MV-4-11 (cell line): ENCODE measurements at regions not wholly inside any gene's neighbourhood (a gene's known extent, or its start where the extent isn't known, plus 50 kb on each side); places are given as distances from the start of the nearest gene placed in this dataset.

ENCODE experiments used
- DNase-seq: peaks from one replicate; lab custom pipeline; 2025; lab: John Stamatoyannopoulos, UW

DNA sequence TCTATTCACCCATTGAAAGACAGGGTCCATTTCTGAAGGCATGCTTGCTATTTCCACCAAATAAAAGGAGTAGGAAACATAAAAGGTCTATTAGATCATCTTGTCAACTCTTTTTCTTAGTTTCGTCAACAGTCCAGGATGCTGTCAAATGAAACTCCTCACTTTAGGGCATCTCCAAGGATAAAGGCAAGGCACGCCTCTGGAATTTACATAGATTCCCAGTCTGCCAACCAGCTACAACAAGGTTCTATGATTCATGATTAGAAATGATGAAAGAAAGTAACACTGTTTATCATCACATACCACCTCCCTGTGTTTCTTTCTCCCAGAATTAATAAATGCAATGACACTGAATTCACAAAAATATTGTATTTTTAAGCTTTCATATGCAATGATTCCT is 636.3 kb downstream of the LTN1 start:
- no peak for DNase-seq

- peak; percentile 63 for DNase-seq
These were observed 646.7 kb downstream of the LTN1 start for GRCh38 chr21:28345934-28346333.

DNA sequence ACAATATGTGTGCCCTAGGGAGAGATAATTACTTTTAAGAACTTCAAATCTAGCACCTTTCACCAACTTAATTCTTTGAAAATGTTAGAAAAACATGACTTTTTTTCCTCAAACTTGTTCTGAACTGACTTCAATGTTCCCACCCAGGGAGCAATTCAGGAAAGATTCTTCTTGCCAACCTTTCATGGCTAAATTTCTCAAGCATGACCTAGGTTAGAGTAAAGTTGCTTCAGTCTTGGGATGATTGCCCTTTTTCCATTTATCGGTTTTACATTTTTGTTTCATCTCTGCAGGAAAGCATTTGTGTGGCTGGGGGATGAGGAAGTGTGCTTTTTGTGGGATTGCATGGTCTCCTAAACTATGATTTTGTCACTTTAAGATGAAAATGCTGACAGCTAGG is 647.7 kb downstream of the LTN1 start:
- peak; percentile 71 for DNase-seq

DNA sequence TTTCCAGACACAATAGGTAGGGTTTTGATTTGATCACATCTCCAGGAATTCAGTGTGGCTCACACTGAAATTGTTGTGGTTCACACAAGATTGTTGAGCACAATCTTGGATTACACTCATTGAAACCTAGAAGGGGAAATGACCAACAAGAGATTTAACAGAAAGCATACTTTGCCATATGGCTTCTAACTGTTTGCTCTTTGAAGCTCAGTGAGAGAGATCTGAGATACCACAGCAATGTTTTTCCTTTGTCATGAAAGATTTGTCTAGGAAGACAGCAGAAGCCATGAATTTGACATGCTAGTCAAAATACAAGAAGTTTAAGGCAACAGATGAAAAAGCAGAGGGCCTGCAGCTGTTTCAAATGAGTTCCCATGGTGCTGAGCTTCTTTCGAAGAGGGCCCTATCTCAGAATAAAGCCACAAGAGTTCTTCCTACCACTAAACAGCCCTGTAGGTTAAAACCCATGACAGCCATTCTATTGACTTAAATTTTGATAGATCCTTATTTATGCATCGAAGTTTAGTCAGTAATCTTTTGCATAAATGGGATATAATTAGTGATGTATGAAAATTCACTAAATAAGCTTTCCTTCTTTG is 650.4 kb downstream of the LTN1 start:
- peak; percentile 30 for DNase-seq

GRCh38 chr21:28339403-28339802 is 653.3 kb downstream of the LTN1 start:
- no peak for DNase-seq

DNA sequence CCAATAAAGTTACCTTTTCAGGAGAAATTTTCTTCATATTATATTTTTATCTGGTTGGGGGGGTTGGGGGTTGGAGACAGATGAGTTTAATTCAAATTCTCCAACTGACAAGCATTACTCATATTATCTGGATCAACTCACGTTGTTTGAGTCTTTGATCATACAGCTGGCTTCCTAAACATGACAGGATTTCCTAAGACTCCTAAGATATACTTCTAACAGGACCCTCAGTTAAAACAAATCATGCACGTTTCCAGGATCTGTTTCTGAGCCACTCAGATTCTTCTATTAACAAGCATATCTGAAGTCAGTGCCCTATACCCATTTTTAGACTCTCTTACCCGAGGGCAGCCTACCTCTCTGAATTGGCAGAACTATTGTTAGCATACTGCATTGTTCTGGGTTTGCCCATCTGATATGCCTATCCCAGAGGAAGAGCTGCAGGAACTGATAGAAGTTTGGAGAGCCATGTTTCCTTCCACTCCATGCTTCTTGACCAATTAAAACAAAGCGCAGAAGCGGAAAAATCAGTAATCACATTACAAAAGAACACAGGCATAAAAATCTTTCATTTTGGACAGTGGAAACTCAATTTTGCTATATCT is 653.9 kb downstream of the LTN1 start:
- DNase-seq = no peak

- DNase-seq = peak; percentile 43
These were observed 655.4 kb downstream of the LTN1 start for GRCh38 chr21:28337315-28337714.

- peak; percentile 5 for DNase-seq
These were observed 656.4 kb downstream of the LTN1 start for GRCh38 chr21:28336314-28336713.

DNA sequence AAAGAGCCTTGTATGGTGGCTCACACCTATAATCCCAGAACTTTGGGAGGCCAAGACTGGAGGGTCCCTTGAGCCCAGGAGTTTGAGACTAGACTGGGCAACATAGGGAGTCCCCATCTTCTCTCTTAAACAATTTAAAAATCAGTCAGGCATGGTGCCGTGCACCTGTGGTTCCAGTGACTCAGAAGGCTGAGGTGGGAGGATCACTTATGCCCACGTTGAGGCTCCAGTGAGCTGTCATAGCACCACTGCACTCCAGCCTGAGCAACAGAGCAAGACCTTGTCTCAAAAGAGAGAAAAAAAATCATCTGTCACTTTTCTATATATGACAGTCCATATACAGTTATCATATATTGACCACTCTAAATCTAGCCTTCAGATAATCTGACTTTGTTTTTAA is 658.3 kb downstream of the LTN1 start:
- DNase-seq = no peak

DNA sequence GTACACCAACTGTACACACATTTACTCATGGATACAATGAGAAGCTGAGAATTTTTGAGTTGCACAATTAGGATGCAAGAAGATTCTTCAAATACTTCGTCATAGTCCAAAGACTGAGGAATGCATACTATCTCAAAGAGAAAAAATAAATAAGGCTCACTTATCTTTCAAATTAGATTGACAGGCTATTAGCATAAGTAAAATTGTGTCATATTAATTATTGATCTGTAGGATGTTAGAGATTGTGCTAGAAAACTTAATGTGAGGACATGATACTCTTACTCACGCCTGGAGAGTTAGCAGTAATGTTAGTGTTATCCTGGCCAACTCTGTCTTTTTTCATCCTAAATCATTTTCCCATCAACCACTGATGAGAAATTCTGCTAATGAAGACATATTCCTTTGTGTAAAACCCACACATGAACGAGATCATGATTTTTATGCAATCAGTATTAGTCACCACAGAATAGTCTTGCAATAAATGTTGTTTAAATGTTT is 659.0 kb downstream of the LTN1 start:
- no peak for DNase-seq

DNA sequence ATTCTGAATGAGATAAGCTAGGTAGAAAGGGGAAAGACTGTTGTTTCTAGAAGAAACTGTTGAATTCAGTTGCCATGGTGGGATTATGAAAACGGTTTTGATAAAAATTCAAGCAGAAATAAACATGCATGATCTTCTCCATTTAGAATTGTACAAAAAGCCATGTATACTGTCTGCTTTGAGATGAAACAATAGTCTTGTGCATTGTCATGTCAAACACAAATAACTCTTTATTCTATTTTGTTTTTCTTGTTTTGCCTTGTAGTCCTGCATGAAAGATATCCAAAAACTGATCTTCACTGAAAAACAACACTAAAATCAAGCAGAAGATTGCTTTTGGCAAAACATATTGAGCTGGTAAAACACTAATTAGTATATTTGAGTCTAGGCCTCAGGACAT is 659.9 kb downstream of the LTN1 start:
- no peak for DNase-seq

DNA sequence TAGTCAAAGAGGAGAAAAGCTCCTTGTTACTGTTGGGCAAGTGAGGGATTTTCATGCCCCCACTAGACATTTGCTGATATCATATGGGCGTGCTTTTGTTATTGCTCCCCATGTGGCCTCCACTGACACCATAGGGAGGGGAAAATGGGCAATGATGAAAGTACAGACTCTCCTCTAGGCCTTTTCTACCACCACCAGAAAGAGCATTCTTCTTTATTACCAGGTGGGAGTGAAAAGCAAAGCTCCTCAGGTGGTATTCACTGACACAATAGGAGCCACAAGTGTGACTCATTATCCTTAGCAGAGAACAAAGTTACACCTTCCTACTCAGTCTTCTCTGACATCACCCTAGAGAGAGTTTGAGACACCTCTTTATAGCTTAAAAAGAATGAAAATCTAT is 667.1 kb downstream of the LTN1 start:
- DNase-seq = no peak

DNA sequence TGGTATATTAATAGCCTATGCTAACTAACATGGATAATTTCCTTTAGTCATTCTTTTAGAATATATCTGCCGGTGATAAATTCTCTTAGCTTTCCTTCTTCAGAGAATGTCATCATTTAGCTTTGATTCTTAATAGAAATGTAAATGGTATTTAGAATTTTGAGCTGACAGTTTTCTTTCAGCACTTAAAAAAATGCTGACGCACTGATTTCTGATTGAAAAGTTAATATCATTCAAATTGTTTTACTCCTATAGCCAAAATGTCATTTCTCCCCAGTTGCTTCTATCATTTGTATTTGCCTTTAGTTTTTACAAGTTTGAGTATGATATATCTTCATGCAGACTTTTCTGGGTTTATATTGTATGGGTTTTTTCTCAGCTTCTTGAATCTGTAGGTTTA is 668.0 kb downstream of the LTN1 start:
- no peak for DNase-seq

DNA sequence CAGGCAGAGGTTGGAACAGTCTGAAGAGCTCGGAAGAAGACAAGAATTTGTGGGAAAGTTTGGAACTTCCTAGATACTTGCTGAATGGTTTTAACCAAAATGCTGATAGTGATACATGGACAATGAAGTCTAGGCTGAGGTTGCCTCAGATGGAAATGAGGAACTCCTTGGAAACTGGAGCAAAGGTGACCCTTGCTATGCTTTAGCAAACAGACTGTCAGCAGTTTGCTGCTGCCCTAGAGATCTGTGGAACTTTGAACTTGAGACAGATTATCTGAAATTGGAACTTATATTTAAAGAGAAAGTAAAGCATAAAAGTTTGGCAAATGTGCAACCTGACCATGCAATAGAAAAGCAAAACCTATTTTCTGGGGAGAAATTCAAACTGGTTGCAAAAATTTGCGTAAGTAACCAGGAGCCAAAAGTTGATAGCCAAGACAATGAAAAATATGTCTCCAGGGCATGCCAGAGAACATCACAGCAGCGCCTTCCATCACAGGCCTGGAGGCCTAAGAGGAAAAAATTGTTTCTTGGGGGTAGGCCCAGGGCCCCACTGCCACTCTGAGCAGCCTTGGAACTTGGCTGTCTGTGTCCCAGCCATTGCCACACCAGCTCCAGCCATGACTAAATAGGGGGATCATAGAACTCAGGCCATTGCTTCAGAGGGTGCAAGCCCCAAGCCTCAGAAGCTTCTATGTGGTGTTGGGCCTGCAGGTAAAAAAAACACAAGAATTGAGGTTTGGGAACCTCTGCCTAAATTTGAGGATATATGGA is 675.3 kb downstream of the LTN1 start:
- DNase-seq = no peak

DNA sequence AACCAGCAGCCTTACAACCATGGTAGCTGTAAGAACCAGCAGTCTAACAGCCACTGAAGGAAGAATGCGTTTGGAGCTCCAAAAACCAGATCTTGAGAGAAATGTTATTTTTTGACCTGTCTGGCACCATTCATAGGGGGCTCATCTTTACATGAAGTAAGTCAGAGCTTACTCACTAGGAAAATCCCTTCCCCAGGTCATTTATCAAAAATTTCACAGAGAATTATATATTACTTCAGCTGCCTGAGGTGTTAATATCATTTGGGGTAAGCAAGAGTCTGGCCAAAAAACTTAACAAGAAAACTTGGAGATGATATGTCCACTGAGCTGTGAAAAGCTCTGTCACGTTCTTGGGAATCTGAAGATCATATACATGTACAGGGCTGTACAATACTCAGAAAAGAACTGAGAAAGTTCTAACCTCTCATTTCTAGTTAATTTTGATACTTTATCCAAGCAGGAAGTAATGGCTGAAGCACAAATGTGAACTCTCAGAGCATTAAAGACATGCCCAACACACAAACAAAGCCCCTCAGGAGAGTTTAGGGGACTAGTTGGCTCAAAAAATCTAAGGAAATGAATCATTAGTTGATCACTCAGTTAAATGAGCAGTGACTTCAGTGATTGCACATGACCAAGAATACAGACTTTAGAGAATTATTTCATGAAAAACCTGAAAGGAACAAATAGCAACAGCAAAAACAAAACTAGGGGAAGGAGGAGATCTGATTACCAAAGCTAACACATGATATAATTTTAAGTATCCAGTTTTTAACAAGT is 681.1 kb downstream of the LTN1 start:
- DNase-seq = no peak

DNA sequence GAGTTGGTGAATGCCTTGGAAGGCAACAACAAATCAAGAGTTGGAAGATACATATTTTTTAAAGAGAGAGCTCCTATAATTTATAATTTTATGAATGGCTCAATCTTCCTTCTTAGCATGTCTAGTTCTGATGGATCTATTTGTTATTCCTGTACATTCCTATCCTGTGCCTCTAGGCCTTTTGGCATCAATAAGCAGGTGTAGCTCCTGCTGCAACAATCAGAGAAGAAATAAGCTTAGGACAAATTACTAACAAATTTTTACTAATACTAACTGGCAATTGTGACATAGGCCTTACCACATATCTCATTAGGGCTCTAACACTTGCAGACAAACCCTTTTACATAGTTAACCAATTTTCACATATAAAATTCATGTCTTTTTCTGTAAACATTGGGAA is 682.0 kb downstream of the LTN1 start:
- DNase-seq = no peak

- DNase-seq = no peak
These were observed 682.4 kb downstream of the LTN1 start for GRCh38 chr21:28310171-28310685.

DNA sequence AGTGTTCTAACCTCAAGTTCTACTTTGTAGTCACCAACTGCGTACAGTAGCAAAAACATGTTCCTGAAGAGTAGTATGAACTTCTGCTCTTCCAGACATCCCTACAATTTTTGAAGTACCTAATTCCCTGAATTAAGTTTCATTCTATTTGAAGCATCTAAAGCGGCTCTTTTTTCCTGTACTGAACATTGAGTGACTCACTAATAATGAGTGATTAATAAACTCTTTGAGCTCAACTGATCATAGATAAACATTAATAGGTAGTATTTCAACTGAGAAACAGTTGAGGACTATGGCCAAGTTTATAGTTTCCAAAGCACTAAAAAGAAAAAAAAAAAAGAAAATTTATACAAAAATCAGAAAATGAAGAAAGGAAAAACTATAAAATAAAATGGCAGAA is 683.1 kb downstream of the LTN1 start:
- no peak for DNase-seq

- DNase-seq = no peak
These were observed 684.2 kb downstream of the LTN1 start for GRCh38 chr21:28308516-28308915.

DNA sequence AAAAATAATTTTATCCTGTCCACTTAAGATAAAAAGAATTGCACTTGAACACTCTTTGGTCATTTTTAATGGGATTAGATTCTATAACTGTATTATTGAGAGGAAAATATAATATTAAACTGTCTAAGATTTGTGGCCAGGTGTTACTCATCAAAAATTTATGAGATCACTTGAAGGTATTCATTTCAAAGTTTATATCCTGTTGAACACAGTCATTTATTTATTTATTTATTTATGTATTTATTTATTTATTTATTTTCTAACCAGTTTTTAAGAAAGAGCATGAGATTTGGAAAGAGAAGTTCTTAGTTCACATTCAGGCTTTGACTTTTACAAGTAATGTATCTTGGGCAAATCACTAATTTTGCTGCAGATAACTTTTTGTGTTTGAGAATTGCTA is 692.7 kb downstream of the LTN1 start:
- no peak for DNase-seq

DNA sequence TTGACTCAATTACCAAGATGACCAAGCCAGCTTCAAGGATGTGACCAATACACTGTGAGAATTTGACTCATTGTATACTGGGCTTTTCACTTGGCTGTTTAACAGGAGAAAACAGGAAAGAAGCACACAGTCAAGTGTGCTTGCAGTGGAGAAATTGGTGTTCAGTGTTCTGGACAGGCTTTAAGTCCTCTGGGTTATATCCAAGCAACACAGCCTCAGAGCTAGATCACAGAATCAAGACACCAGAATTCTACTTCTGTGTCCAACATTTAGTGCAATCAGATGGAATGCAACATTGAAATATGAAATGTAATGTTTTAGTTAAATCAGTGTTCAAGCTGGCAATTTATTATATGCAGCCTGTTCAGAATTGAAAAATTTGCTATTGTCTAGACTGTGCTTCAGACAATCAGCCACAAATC is 694.4 kb downstream of the LTN1 start:
- no peak for DNase-seq

DNA sequence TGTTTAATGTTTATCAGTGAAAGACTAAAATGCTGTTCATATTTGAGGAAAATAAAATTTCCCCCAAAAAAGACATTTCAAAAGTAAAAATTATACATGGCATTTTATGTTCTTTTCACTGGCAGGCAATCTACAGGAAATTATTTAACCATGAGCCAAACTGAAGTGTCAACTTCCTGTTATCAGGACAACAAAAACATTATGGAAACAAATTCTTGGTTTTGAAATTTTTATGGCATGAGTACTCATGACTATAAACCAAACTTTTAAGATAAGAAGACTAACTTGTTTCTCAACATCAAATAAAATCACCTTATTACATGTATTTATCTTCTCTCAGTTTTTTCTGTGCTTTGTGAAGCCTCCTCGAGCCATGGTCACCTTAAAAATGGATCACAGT is 698.6 kb downstream of the LTN1 start:
- DNase-seq = no peak
